HG03571 (cell line): ENCODE measurements at regions not wholly inside any gene's neighbourhood (a gene's known extent, or its start where the extent isn't known, plus 50 kb on each side); places are given as distances from the start of the nearest gene placed in this dataset.
"Not testable (repeated sequence)": the region's sequence is repeated elsewhere in the genome, so short reads cannot be mapped to it uniquely, and the experiment has no call there.

Source experiments
- ATAC-seq: cut with Tn5 transposase; IDR thresholded peaks from one replicate; pipeline ENCODE4 v1.9.1; 2021; ENCODE audit not compliant: unreplicated experiment

GRCh38 chr2:235430366-235431083 lies 63.3 kb upstream of the AGAP1 start:
- ATAC-seq, result no peak

DNA sequence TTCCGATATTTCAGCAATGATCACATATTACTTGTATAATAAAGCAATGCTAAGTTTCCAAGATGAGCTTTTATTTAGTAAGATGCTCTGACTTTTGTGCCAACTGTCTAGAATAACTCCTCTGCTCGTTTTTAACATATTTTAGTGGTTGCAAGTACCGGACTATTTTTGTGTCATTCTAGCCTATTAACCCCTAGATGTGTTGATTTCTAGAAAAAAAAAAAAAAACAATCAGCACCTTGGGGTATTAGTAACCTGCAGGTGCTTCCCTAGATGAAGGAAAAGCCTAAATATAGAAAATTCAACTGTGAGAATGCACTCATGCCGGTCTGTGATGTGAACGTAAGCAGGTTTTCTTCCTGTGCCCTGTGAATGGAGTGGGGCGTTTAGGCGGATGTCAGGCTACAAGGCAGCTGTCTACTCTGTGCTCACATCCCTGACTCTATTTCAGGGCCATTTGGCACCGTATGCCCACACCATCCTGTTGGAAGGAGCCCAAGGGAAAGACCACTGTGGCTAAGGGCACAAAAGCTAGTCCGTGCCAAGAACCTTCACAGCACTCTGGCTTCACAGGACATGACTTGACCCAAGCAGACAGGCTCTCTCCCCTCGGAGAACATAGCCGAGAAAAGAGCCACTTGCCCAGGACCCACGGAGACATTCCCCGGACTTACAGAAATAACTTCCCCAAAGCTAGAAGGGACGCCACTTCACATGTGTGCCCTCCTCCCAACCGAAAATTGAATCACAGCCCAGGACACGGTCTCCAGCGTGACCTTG lies 60.9 kb upstream of the AGAP1 start:
- no peak for ATAC-seq

GRCh38 chr2:235433860-235434259 lies 60.0 kb upstream of the AGAP1 start:
- ATAC-seq, result no peak

- ATAC-seq, result no peak
These were observed 53.7 kb upstream of the AGAP1 start for GRCh38 chr2:235439959-235440662.

DNA sequence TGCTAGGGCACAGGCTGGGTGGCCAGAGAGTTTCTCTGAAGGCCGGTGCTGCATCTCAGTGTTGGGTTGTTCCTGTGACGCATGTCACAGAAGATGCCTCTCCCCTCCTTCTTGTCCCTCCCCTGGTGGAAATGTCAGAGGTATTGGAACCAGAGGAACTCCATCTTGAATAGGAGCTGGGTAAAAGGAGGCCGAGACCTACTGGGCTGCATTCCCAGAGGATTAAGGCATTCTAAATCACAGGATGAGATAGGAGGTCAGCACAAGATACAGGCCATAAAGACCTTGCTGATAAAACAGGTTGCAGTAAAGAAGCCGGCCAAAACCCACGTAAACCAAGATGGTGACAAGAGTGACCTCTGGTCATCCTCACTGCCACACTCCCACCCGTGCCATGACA lies 50.3 kb upstream of the AGAP1 start:
- not testable (repeated sequence) for ATAC-seq
